ENCODE measurements at regions not wholly inside any gene's neighbourhood (a gene's known extent, or its start where the extent isn't known, plus 50 kb on each side); places are given as distances from the start of the nearest gene placed in this dataset.

DNA sequence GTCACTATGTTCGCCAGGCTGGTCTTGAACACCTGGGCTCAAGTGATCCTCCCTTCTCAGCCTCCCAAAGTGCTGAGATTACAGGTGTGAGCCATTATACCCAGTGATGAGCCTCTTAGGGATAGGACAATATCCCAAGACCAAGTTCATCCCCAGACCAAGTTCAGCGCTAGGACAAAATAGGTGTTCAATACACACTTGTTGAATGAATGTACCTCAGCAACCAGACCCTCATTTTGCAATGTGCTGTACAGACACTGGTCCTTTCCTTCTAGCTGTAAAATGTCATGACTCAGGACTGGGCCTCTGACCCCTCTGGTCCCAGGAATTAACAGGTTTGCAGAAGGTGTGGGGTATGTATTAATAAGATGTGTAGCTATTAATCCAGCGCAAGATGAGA is 246.0 kb downstream of the TSHZ3 start:
- TF ChIP-seq POLR2A (IDR thresholded peaks at IDR 0.05), result no peak
- TF ChIP-seq, protein P1, sequence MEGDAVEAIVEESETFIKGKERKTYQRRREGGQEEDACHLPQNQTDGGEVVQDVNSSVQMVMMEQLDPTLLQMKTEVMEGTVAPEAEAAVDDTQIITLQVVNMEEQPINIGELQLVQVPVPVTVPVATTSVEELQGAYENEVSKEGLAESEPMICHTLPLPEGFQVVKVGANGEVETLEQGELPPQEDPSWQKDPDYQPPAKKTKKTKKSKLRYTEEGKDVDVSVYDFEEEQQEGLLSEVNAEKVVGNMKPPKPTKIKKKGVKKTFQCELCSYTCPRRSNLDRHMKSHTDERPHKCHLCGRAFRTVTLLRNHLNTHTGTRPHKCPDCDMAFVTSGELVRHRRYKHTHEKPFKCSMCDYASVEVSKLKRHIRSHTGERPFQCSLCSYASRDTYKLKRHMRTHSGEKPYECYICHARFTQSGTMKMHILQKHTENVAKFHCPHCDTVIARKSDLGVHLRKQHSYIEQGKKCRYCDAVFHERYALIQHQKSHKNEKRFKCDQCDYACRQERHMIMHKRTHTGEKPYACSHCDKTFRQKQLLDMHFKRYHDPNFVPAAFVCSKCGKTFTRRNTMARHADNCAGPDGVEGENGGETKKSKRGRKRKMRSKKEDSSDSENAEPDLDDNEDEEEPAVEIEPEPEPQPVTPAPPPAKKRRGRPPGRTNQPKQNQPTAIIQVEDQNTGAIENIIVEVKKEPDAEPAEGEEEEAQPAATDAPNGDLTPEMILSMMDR (IDR thresholded peaks at IDR 0.05), result no peak

Data from adrenal gland (tissue), 5 donors.